Activated CD4-positive, alpha-beta T cell treated with anti-CD3 and anti-CD28 coated beads for 1 hour (primary cell): ENCODE measurements at regions not wholly inside any gene's neighbourhood (a gene's known extent, or its start where the extent isn't known, plus 50 kb on each side); places are given as distances from the start of the nearest gene placed in this dataset.
"Not testable (repeated sequence)": the region's sequence is repeated elsewhere in the genome, so short reads cannot be mapped to it uniquely, and the experiment has no call there.

Source experiments
- DNase-seq: peaks from one replicate; pipeline ENCODE4 v3.0.0-alpha.2; 2020

DNA sequence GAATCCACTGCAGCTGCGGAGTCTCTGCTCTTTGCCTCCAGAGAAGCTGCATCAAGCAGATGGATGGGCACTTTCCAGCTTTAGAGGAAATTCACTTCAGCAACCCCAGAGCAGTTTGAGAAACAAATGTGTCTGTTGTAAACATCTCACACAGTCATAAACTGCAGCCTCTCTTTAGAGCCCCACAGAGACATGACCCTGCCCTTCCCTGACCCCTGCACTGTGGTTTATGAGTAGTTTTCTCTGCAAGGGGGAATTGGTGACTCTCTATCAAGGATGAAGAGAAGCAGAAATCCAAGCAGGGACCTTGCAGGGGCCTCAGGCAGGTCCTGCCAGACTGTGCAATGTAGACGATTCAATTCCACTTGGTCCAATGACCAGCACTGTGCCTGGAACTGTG is 160.2 kb downstream of the SH2D4B start:
- no peak for DNase-seq

DNA sequence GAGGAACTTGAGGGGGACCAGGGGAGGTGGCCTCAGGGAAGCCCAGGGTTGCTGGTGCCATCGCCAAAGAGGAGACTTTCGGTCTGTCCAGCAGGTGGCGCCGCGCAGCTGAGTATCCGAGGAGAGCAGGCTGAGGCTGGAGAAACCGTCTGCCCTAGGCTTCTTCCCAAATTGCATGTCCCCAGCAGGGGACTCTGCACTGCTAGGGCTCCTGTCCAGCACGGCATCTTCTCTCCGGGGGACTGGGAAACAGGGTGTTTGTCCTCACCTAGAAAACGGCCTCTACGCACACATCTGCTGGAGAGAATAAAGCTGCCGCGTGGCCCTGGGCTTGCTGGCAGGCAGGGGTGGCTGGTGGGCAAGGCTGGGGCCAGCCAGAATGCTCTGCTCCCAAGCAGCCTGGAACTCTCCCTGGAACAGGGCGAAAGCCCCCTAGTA is 161.9 kb downstream of the SH2D4B start:
- DNase-seq: peak; percentile 37

DNA sequence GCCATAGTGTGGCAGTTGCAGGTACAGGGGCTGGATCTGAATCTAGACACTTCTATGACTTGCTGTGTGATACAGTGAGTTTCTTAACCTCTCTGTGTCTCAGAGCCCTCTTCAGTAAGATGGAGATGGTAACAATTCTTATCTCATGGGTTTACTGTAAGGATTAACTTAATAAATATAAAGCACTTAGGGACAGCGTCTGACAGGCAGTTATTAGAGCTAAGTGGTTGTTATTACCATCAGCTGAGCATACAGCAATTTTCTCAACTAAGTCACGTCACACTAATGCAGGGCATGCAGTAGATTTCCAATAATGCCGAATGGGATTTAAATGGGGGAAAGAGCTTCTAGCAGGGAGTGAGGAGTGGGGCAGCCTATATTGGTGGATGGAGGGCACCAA is 162.6 kb downstream of the SH2D4B start:
- no peak for DNase-seq

DNA sequence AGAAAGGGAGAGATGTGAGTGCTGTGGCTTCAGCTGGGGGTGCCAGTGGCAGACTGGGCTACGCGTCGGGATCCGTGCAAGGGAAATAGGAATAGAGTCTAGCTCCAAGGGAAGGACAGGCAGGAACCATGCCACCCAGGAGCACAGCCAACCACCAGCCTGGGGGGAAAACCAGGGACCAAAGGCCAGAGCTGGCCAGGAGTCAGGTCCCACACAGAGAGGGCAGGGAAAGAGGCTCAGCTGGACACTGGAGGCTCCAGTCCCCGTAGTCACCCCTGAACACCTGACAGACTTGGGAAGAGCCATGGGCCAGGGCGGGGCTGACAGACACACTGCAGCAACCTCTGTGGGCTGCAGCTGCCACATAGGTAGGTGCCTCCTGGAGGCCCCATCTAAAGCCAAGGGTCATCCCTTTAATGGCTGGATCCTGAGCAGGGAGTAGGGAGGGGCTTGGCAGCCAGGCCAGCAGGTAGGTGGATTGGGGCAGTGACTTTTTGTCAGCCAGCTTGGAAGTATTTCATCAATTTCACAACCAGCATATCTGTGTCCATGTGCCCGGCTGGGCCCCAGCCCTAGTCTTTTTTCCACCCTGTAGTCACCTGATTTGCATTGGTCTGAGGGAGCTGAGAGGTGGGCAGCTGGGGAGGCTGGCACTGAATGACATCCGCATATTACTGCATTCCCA is 163.2 kb downstream of the SH2D4B start:
- no peak for DNase-seq

DNA sequence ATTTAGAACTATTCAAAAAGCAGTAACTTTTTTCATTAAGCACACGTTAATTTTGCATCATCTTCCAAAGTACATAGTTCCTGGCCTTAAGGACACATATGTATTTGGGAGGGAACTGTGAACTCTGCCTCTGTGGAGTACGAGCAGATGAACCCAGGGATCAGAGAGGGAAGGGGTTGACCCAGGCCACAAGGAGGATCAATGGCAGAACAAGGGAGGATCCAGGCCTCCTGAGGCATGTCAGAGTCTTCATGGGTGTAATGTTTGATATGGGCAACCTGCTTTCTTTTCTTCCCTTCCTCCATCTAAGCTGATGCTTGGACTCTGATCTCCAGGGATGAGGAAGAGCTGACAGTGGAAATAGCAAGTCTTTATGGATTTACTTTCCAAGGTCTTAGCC is 164.0 kb downstream of the SH2D4B start:
- DNase-seq: no peak

DNA sequence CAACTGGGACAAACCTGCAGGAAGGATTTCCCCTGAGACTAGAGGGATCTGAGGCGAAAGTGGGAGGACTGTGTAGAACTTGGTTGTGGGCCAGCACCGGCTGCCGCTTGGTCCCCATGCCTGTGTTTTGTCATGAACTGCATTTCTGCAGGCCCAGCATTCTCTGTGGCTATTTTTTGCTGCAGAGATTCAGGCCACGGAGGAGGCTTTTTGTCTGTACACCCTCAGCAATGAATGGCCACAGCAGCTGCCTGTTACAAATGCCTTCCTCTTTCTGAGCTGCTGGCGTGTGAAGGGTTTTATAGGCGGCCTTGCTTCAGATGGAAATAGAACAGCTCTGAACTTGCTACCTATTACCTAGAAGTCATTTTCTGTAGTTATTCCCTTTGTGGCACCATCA is 164.4 kb downstream of the SH2D4B start:
- no peak for DNase-seq

DNA sequence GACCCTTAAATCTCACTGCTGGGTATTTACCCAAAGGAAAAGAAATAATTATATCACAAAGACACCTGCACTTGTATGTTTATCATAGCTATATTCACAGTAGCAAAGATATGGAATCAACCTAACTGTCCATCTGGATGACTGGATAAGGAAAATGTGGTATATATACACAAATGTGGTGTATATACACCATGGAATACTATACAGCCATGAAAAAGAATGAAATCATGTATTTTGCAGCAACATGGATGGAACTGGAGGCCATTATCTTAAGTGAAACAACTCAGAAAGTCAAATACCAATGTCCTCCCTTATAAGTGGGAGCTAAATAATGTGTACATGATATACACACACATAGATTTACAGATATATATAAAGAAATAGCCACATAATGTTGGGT is 168.2 kb downstream of the SH2D4B start:
- no peak for DNase-seq

DNA sequence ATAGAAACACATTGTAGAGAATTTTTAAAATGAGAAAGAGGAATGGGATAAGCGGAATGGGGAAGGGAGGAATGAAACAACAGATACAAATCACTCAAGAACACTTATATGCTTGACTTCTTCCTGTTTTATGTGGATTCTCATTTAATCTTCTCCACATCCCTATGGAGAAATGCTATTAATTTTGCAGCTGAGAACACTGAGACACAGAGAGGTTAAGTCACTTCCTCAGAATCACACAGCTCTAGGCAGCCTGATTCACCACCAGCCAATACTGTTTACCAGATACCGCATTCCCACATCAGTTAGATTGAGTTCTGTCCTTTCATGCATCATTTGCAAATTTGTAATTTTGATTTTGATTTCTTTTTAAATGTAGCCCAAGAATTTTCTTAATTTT is 170.5 kb downstream of the SH2D4B start:
- no peak for DNase-seq

DNA sequence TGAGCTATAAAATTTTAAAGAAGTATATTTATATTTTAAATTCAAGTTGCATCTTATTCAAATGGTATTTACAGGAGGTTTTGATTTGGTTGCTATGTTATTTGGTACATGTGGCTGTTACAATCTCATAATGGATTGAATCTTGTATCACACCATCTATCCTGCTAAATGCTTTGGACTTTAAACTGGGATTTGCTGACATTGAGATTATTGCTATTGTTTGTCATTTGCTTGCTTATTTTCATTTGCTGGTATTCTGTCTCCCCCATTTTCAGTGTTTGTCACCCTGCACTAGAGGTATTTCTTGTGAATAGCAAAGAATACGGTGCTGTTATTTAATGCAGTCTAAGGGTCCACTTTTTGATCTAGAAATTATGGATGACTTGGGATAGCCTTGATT is 171.1 kb downstream of the SH2D4B start:
- DNase-seq: no peak

DNA sequence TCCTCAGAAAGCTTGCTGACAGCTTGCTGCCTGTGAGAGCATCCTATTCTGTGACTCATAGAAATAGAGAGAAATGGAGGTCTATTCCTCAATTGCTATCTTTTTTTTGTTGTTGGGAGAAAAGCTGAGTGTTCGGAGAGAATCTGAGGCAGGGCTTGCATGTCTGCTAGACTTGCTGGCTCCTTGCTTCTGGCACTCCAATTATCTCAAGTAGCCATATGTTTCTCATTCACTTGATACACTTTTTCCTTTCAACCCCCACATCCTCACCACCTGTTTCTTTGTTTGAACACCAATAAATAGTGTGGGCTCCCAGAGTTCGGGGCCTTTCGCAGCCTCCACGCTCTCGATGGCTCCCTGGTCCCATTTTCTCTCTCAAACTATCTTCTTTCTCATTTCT is 172.2 kb downstream of the SH2D4B start:
- DNase-seq: no peak

DNA sequence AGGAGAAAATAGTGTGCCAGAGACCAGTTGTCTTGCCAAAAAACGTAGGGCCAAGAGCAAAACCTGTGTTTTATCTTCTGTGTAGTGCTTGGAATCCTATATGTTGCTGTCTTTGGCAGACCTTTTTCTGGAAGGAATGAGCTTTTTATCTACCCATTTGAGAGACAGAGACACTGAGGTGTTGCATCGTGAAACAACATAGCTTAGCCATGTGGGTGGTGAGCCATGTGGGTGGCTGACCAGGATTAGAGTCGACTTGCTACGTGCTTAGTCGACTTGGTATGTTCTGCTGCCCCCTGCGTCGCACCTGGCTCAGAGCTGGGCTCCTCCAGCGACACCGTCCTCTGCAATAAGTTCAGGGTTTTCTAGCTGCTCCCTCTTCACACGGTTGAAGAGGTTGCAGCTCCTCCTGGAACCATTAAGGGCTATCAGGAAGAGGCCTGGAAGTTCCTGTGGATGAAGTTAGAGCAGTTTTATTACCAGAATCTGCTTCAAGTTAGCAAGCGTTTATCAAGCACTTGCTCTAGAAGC is 175.8 kb downstream of the SH2D4B start:
- no peak for DNase-seq

DNA sequence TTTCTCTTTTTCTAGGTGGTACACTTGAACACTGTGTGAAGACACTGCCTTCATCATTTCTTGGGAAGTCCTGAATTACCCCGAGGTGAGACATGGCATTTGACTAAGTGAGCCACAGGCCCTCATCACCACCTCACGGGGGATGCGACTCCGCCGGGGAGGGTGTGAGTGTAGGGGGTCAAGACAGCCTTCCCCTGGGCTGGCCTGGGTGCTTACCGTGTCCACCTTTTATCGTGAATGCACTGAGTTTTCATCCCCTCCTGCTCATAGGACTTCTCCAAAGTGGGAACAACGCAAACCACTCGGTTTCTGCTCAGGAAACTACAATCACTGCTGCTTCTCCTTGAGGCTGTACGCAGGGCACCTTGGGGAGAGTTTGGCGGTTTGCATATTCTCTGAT is 176.9 kb downstream of the SH2D4B start:
- DNase-seq: no peak

DNA sequence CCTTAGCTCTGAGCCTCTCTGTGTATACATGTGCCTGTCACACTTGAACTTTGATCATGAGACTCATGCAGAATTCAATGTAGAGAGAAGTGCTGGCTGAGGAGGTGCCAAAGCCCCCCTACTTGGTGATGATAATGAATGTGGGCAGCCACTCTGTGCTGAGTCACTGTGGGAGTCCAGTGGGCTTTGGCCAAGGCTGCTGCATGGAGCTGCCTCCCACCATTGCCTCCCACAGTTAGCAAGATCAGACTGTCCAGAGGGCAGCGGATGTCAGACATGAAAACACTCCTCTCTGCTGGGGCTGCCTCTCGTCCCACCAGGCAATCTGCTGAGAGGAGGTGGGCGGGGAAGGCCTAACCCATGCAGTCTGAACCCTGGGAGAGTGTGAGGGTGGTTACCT is 180.3 kb downstream of the SH2D4B start:
- no peak for DNase-seq

DNA sequence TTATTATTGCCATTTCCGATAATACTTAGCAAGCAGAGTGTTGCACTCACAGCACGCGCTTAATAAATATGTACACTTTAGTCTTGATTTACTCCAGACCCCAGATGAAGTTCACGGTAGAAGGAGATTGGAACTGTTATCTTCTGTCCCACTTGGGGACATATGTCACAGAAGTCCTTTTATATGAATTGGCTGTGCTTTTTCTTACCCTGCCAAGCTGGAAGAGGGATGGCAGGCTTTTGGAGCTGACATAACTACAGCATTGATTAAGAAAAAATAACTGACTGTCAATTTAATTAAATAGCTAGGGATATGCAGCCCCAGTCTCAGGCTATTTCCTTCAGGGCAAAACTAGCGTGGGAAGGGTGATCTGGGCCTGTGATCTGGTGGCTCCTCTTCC is 182.2 kb downstream of the SH2D4B start:
- no peak for DNase-seq

DNA sequence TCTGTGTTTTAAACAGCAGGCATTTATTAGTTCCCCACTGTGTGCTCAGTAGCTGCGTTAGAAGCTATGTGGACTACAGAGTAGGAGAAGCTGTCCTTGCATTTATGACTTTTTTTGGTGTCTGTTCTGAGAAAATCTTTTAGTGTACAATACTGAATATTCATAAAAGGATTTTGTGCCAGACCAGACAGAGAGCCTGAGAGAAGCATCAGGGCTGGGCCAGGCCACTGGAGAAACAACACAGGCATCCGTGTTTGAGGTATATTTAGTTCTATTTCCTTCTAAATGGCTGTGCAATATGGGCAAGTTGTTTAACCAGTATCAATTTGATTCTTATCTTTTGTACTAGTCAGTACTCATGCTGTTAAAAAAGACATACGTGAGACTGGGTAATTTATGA is 182.8 kb downstream of the SH2D4B start:
- no peak for DNase-seq

DNA sequence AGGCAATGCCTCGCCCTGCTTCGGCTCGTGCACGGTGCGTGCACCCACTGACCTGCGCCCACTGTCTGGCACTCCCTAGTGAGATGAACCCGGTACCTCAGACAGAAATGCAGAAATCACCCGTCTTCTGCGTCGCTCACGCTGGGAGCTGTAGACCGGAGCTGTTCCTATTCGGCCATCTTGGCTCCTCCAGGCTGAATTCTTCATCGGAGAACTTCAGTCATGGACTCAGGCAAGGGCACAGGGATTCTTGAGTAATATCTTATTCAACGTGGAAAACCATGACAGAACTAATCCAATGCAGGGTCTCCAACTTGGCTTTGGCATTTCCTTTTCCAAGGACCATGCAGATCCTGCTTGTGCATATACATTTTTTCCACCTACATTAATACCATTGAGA is 190.7 kb downstream of the SH2D4B start:
- DNase-seq: not testable (repeated sequence)

DNA sequence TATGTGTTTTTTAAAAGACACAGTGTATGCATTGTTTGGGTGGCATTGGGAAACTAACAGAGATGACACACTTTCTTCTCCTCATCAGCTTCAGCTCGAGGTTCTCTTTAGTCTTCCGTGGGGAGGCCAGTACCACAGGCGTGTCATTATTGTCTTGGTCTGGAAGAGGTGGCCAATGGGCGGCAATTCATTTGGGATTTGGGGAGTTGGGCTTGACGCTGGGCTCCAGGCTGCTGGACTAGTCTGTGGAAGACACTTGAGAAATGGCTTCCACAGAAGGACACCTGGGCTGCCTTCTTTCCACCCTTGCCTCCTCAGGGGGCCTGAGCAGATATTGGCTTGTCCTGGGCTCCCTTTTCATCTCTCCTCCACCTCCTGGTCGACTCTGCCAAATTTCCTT is 192.2 kb downstream of the SH2D4B start:
- DNase-seq: no peak

DNA sequence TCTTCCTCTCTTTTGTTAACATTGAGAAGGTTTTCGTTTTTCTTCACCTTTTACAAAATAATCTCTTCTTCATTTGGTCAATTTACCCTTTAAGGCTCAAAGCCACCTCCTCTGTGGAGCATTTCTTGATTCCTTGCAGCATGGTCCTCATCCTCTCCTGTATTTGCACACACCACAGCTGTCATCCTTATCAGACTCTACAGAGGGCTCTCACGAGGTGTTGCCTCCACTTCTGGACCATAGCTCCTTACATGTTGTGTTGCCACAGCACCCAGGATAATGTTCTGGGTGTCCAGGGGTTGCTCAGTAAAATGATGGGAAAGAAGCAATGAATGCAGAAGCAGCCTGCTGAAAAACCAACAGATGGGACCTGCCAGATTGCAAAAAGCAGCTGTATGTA is 192.8 kb downstream of the SH2D4B start:
- DNase-seq: no peak

DNA sequence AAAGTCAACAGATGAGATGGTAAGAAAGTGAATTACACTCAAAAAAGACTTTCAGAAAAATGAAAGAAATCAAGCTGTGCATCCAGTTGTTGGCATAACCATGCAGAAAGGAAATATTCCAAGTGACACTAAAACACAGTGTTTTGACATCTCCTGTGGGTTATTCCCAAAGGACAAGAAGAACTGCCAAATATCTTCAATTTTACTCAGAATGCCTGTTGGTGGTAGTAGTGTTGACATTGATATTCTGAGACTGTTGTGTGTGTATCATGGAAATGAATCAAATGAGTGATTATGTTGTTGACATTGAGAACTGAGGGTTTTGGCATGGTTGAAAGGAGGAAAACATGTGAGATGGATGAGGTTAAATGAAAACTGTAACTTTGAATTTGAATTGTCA is 196.9 kb downstream of the SH2D4B start:
- DNase-seq: no peak

DNA sequence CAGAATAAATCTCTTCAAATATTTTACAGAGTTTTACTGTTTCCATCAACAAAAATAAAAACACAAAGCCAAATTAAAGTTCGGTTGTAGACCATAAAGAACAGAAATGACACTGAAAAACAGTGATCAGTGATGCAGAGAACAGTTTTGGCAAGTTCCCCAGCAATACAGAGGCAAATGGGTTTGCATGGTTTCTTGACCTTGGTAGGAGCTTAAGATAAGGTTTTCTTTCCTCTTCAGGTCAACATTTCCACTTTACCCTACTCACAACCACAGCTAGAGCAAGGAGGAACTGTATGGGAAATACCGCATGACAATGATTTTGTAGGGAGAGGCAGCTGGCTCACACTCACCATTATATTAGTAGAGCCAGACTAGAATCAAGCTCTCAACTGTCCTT is 199.5 kb downstream of the SH2D4B start:
- no peak for DNase-seq

DNA sequence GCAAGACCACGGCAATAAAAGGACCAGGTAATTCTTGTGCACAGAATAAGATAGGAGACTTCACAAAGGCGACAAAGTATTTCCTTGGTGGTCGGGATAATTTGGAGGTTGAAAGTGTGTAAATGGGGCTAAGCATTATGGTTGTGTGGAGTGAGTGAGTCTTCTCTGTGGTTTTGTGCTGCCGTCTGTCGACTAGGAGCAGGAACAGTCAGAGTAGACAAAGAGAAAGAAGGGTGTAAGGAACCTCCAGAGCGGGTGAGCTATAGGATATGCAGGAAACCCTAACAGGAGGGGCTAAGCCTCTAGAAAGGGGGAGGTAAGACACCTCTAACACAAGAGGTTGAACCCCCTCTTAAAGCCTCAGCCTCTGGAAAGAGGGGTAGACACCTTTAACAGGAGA is 201.6 kb downstream of the SH2D4B start:
- DNase-seq: no peak

DNA sequence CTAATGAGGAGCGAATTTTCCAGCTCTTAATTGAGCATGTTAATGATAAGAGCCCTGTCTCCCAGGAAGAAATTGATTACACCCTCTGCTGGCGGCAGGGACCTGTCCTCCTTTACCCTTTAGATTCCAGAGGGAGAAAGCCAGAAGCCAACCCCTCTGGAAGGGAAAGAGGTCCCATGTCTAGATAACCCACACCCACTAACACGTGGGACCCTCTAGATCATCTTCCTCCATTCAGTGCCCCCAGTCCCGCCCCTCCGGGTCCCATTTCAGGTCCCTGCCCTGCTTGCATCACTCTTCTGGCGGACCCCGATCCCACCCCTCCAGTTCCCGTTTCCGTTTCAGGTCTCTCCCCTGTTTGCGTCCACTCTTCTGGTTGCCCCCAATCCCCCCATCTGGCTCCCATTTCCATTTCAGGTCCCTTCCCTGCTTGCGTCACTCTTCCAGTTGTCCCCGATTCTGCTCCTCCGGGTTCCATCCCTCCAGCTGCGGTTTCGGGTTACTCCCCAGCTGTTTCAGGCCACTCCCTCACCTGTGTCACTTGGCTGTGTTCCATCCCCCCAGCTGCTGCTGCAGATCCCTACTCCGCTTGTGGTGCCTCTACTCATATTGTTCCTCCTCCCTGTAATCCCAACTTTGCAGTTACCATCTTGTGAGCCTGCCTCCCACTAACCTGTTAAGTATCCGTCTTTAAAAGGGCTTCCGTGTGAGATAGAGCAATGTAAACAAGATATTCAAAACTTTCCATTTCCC is 202.4 kb downstream of the SH2D4B start:
- no peak for DNase-seq

DNA sequence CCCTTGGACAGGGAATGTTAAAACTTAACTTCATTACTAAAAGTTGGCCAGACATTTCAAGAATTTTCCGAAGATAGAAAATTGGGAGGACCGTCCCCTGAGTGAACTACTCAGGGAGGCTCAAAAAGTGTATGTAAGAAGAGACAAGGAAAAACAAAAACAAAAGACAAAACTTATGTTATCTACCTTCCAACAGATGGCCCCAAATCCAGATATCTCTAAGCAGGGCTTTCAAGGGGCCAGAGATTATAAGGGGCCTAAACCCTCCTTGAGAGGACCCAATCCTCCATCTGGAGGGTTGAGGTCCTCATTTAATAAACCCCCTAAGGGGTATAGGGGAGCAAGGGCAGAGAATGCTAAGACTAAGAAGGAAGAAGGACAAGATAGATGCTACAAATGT is 203.6 kb downstream of the SH2D4B start:
- DNase-seq: no peak

DNA sequence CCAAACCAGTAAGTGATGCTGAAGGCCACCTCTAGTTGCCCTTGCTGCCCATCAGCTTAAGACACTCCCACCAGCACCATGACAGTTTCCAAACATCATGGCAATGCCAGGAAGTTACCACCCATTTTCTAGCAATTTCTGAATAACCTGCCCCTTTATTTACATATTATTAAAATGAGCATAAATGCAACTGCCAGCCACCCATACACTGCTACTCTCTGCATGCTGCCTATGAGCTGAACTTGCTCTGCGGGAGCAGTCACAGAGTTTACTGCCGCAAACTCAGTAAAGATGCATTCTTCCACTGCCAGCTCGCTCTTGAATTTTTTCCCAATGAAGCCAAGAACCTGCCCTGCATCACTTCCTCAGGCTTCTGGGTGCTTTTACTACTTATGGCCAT is 212.6 kb downstream of the SH2D4B start:
- no peak for DNase-seq

DNA sequence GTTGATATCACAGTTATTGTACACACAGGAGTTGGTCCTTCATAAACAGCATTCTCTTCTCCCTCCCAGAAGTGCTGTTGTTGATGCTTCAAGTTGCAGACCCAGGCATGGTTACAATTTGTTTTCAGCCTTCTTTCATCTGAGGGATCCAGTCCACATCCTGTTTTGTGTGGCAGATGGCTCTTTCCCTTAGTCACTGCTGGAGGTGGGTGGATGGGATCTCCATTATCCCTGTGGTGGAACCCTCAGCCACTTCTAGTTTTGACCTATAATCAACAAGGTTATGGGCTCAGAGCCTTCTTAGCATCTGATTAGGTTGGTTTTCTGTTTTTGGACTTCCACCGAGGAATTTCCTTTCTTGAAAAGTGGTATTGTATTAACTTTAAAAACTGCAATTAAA is 214.2 kb downstream of the SH2D4B start:
- no peak for DNase-seq
